ENCODE measurements at regions not wholly inside any gene's neighbourhood (a gene's known extent, or its start where the extent isn't known, plus 50 kb on each side); places are given as distances from the start of the nearest gene placed in this dataset.

DNA sequence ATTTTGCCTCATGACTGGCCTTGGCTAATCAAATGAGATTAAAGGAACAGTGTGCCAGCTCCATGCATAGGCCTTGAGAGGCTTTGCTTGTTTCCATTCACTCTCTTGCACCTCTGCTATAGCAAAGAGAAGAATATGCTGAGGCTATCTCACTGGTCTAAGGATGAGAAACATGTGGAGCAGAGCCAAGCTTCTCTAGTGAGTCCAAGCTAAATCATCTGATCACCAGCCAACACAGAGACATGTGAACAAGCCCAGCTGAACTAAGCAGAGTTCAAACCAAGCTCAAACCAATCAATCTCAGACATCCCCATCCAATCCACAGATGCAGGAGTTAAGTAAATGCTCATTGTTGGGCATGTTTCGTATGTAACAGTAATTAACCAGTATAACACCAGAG lies 69.4 kb upstream of the API5 start:
- TF ChIP-seq HCFC1 (IDR thresholded peaks at IDR 0.05; ENCODE audit: low read depth, low read length) (no peak), KDM5A (IDR thresholded peaks at IDR 0.05; ENCODE audit: borderline replicate concordance, low read length) (no peak), HDAC2 (CRISPR knock-in tag; IDR thresholded peaks at IDR 0.05) (no peak), ZNF850 (CRISPR knock-in tag; conservative IDR thresholded peaks at IDR 0.05) (no peak), FOXP1 (IDR thresholded peaks at IDR 0.05) (no peak), FOXP1 (CRISPR knock-in tag; IDR thresholded peaks at IDR 0.05) (no peak)
- TF ChIP-seq, protein P1, sequence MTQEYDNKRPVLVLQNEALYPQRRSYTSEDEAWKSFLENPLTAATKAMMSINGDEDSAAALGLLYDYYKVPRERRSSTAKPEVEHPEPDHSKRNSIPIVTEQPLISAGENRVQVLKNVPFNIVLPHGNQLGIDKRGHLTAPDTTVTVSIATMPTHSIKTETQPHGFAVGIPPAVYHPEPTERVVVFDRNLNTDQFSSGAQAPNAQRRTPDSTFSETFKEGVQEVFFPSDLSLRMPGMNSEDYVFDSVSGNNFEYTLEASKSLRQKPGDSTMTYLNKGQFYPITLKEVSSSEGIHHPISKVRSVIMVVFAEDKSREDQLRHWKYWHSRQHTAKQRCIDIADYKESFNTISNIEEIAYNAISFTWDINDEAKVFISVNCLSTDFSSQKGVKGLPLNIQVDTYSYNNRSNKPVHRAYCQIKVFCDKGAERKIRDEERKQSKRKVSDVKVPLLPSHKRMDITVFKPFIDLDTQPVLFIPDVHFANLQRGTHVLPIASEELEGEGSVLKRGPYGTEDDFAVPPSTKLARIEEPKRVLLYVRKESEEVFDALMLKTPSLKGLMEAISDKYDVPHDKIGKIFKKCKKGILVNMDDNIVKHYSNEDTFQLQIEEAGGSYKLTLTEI (CRISPR knock-in tag; conservative IDR thresholded peaks at IDR 0.05), result no peak
- TF ChIP-seq, protein P2, sequence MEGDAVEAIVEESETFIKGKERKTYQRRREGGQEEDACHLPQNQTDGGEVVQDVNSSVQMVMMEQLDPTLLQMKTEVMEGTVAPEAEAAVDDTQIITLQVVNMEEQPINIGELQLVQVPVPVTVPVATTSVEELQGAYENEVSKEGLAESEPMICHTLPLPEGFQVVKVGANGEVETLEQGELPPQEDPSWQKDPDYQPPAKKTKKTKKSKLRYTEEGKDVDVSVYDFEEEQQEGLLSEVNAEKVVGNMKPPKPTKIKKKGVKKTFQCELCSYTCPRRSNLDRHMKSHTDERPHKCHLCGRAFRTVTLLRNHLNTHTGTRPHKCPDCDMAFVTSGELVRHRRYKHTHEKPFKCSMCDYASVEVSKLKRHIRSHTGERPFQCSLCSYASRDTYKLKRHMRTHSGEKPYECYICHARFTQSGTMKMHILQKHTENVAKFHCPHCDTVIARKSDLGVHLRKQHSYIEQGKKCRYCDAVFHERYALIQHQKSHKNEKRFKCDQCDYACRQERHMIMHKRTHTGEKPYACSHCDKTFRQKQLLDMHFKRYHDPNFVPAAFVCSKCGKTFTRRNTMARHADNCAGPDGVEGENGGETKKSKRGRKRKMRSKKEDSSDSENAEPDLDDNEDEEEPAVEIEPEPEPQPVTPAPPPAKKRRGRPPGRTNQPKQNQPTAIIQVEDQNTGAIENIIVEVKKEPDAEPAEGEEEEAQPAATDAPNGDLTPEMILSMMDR (CRISPR knock-in tag; IDR thresholded peaks at IDR 0.05), result no peak
